ENCODE measurements at regions not wholly inside any gene's neighbourhood (a gene's known extent, or its start where the extent isn't known, plus 50 kb on each side); places are given as distances from the start of the nearest gene placed in this dataset.

GRCh38 chr2:219918944-219919343 is 291.5 kb downstream of the SLC4A3 start:
- no peak for TF ChIP-seq CTCF (tag by site-specific recombination; IDR thresholded peaks at IDR 0.05)
- TF ChIP-seq TCF7L2 (IDR thresholded peaks at IDR 0.05; ENCODE audit: borderline replicate concordance, low read depth, low read length): no peak
- TF ChIP-seq ZNF24 (tag by site-specific recombination; IDR thresholded peaks at IDR 0.05): no peak
- TF ChIP-seq ZNF830 (tag by site-specific recombination; IDR thresholded peaks at IDR 0.05; ENCODE audit: low read depth): no peak
- TF ChIP-seq ZNF530 (tag by site-specific recombination; IDR thresholded peaks at IDR 0.05; ENCODE audit: low read depth): no peak
- TF ChIP-seq ZBTB10 (tag by site-specific recombination; IDR thresholded peaks at IDR 0.05): no peak
- no peak for TF ChIP-seq SETDB1 (IDR thresholded peaks at IDR 0.05; ENCODE audit: insufficient read length, low read length)
- TF ChIP-seq ZNF510 (tag by site-specific recombination; IDR thresholded peaks at IDR 0.05; ENCODE audit: insufficient replicate concordance): no peak
